ENCODE measurements at regions not wholly inside any gene's neighbourhood (a gene's known extent, or its start where the extent isn't known, plus 50 kb on each side); places are given as distances from the start of the nearest gene placed in this dataset.

DNA sequence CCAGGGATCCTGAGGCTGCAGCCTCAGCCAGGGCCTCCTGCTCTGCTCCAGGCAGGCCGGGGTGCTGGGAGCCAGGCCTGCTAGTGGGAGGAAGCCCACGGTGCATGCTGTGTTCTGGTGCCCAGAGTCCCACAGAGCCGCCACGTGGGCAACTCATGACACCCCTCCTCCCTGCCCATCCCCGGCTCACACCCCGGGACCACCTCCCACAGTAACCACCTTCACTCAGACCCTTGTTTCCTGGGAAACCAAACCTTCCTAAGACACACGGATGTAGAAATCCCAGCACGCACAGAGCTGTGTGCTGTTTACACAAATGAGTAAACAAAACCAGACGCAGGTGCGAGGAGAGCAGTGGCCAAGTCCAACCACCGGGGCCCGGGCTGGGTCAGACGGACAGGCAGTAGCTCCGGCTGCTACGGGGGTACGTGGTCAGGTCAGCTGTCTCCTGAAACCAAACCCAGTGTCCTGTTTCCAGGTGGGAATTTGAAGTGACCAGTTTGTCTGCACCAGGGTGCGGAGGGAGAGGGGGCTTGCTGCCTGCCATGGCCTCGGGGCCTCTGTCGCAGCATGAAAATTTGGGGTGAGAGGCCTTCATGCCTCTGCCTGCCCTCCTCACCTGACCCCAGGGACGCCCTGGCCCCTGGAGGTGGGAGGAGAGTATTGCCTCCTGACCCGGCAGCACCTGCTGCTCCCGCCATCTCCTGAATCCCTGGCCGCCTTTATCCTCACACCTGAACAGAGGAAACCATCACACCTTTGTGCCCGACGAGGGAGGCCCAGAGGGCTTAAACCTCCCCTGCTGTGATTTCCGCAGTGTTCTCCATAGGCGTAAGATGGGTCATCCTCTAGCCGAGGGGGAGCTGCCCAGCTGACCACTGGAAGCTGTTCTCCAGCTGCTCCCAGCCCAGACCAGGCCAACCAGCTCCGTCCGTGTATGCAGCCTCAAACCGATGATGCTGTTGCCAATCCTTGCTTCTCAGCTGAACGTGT is 52.0 kb upstream of the SMOC2 start (continued):
- TF ChIP-seq, protein P1, sequence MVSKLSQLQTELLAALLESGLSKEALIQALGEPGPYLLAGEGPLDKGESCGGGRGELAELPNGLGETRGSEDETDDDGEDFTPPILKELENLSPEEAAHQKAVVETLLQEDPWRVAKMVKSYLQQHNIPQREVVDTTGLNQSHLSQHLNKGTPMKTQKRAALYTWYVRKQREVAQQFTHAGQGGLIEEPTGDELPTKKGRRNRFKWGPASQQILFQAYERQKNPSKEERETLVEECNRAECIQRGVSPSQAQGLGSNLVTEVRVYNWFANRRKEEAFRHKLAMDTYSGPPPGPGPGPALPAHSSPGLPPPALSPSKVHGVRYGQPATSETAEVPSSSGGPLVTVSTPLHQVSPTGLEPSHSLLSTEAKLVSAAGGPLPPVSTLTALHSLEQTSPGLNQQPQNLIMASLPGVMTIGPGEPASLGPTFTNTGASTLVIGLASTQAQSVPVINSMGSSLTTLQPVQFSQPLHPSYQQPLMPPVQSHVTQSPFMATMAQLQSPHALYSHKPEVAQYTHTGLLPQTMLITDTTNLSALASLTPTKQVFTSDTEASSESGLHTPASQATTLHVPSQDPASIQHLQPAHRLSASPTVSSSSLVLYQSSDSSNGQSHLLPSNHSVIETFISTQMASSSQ (IDR thresholded peaks at IDR 0.05; ENCODE audit: low read depth), result no peak
- TF ChIP-seq, protein P1 (CRISPR knock-in tag; IDR thresholded peaks at IDR 0.05; ENCODE audit: borderline replicate concordance), result no peak
- TF ChIP-seq MYC (CRISPR knock-in tag; IDR thresholded peaks at IDR 0.05; ENCODE audit: borderline replicate concordance), result no peak
- TF ChIP-seq ZNF282 (IDR thresholded peaks at IDR 0.05; ENCODE audit: partially characterized antibody), result no peak
- no peak for TF ChIP-seq RBFOX2 (IDR thresholded peaks at IDR 0.05; ENCODE audit: low read depth, low read length)
- TF ChIP-seq, protein P2, sequence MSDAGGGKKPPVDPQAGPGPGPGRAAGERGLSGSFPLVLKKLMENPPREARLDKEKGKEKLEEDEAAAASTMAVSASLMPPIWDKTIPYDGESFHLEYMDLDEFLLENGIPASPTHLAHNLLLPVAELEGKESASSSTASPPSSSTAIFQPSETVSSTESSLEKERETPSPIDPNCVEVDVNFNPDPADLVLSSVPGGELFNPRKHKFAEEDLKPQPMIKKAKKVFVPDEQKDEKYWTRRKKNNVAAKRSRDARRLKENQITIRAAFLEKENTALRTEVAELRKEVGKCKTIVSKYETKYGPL (CRISPR knock-in tag; IDR thresholded peaks at IDR 0.05), result no peak
- no peak for TF ChIP-seq ZSCAN30 (CRISPR knock-in tag; IDR thresholded peaks at IDR 0.05)
- no peak for TF ChIP-seq KMT2B (CRISPR knock-in tag; IDR thresholded peaks at IDR 0.05)
- no peak for TF ChIP-seq ZNF572 (CRISPR knock-in tag; IDR thresholded peaks at IDR 0.05)
- TF ChIP-seq, protein P3, sequence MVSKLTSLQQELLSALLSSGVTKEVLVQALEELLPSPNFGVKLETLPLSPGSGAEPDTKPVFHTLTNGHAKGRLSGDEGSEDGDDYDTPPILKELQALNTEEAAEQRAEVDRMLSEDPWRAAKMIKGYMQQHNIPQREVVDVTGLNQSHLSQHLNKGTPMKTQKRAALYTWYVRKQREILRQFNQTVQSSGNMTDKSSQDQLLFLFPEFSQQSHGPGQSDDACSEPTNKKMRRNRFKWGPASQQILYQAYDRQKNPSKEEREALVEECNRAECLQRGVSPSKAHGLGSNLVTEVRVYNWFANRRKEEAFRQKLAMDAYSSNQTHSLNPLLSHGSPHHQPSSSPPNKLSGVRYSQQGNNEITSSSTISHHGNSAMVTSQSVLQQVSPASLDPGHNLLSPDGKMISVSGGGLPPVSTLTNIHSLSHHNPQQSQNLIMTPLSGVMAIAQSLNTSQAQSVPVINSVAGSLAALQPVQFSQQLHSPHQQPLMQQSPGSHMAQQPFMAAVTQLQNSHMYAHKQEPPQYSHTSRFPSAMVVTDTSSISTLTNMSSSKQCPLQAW (CRISPR knock-in tag; IDR thresholded peaks at IDR 0.05), result 0 out of 2 replicates have a peak, but pooled peaks have one; percentile 27
- TF ChIP-seq ASH2L (IDR thresholded peaks at IDR 0.05; ENCODE audit: insufficient read length, low read depth, low read length), result no peak
- no peak for TF ChIP-seq ZFP41 (CRISPR knock-in tag; IDR thresholded peaks at IDR 0.05; ENCODE audit: borderline replicate concordance)
- TF ChIP-seq KLF15 (CRISPR knock-in tag; IDR thresholded peaks at IDR 0.05; ENCODE audit: borderline replicate concordance), result no peak
- TF ChIP-seq ZNF160 (CRISPR knock-in tag; IDR thresholded peaks at IDR 0.05), result no peak
- peak; percentile 36; the same call in 1 of the 2 replicates for TF ChIP-seq ZNF598 (CRISPR knock-in tag; IDR thresholded peaks at IDR 0.05; ENCODE audit: borderline replicate concordance)
- no peak for TF ChIP-seq NR3C1 (CRISPR knock-in tag; IDR thresholded peaks at IDR 0.05)
- TF ChIP-seq, protein P4, sequence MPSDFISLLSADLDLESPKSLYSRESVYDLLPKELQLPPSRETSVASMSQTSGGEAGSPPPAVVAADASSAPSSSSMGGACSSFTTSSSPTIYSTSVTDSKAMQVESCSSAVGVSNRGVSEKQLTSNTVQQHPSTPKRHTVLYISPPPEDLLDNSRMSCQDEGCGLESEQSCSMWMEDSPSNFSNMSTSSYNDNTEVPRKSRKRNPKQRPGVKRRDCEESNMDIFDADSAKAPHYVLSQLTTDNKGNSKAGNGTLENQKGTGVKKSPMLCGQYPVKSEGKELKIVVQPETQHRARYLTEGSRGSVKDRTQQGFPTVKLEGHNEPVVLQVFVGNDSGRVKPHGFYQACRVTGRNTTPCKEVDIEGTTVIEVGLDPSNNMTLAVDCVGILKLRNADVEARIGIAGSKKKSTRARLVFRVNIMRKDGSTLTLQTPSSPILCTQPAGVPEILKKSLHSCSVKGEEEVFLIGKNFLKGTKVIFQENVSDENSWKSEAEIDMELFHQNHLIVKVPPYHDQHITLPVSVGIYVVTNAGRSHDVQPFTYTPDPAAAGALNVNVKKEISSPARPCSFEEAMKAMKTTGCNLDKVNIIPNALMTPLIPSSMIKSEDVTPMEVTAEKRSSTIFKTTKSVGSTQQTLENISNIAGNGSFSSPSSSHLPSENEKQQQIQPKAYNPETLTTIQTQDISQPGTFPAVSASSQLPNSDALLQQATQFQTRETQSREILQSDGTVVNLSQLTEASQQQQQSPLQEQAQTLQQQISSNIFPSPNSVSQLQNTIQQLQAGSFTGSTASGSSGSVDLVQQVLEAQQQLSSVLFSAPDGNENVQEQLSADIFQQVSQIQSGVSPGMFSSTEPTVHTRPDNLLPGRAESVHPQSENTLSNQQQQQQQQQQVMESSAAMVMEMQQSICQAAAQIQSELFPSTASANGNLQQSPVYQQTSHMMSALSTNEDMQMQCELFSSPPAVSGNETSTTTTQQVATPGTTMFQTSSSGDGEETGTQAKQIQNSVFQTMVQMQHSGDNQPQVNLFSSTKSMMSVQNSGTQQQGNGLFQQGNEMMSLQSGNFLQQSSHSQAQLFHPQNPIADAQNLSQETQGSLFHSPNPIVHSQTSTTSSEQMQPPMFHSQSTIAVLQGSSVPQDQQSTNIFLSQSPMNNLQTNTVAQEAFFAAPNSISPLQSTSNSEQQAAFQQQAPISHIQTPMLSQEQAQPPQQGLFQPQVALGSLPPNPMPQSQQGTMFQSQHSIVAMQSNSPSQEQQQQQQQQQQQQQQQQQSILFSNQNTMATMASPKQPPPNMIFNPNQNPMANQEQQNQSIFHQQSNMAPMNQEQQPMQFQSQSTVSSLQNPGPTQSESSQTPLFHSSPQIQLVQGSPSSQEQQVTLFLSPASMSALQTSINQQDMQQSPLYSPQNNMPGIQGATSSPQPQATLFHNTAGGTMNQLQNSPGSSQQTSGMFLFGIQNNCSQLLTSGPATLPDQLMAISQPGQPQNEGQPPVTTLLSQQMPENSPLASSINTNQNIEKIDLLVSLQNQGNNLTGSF (CRISPR knock-in tag; IDR thresholded peaks at IDR 0.05), result no peak

All from HepG2 (cell line).